ENCODE measurements at regions not wholly inside any gene's neighbourhood (a gene's known extent, or its start where the extent isn't known, plus 50 kb on each side); places are given as distances from the start of the nearest gene placed in this dataset.

DNA sequence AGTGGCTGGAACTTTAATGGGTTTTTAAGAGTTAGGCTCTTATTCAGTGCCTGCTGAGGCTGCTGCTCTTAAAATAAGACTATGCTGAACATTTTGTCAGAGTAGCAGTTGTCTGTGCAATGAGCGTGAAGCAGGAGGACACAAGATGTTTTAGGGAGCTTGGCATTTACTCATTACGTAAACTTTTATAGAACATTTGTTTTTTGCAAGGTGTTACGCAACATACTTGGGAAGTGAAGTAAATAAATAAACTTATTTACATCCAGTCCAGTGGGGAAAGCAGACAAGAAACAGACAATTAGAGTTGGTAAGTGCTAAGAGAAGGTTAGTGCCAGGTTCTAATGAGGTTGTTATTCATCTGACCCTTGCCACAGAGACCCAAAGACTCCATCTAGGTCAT is 226.0 kb downstream of the HINT1 start:
- TF ChIP-seq, protein P1, sequence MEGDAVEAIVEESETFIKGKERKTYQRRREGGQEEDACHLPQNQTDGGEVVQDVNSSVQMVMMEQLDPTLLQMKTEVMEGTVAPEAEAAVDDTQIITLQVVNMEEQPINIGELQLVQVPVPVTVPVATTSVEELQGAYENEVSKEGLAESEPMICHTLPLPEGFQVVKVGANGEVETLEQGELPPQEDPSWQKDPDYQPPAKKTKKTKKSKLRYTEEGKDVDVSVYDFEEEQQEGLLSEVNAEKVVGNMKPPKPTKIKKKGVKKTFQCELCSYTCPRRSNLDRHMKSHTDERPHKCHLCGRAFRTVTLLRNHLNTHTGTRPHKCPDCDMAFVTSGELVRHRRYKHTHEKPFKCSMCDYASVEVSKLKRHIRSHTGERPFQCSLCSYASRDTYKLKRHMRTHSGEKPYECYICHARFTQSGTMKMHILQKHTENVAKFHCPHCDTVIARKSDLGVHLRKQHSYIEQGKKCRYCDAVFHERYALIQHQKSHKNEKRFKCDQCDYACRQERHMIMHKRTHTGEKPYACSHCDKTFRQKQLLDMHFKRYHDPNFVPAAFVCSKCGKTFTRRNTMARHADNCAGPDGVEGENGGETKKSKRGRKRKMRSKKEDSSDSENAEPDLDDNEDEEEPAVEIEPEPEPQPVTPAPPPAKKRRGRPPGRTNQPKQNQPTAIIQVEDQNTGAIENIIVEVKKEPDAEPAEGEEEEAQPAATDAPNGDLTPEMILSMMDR (IDR thresholded peaks at IDR 0.05): no peak
- no peak for TF ChIP-seq POLR2A (IDR thresholded peaks at IDR 0.05)
